ENCODE measurements at regions not wholly inside any gene's neighbourhood (a gene's known extent, or its start where the extent isn't known, plus 50 kb on each side); places are given as distances from the start of the nearest gene placed in this dataset.

DNA sequence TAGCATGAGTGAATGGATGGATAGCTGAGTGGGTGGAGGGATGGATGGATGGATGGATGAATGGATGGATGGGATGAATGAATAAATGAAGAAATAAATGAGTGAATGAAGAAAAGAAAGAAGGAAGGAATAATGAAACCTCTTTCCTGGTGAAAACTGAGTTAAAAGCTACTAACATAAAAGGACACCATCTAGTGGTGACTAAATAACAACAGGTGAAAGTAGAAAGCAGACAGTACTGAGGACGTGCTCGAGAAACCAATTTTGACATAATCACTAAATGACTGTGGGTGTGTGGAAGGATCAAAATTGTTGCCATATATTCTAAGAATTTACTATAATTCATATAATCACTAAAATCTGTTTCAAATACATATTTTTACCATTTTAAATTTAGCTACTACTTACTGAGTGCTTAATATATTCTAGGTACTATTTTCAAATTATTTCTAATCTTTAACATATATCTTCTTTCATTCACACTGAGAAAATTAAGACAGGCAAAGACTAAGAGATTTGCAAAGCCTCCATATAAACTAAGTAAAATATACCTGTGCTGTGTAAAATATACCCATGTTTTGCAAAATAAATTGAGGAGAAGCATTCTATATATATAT lies 522.9 kb downstream of the LRRIQ3 start:
- TF ChIP-seq, protein P1, sequence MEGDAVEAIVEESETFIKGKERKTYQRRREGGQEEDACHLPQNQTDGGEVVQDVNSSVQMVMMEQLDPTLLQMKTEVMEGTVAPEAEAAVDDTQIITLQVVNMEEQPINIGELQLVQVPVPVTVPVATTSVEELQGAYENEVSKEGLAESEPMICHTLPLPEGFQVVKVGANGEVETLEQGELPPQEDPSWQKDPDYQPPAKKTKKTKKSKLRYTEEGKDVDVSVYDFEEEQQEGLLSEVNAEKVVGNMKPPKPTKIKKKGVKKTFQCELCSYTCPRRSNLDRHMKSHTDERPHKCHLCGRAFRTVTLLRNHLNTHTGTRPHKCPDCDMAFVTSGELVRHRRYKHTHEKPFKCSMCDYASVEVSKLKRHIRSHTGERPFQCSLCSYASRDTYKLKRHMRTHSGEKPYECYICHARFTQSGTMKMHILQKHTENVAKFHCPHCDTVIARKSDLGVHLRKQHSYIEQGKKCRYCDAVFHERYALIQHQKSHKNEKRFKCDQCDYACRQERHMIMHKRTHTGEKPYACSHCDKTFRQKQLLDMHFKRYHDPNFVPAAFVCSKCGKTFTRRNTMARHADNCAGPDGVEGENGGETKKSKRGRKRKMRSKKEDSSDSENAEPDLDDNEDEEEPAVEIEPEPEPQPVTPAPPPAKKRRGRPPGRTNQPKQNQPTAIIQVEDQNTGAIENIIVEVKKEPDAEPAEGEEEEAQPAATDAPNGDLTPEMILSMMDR (IDR thresholded peaks at IDR 0.05), result peak in 5 of 7 experiments; percentile 14 to 46 (median 37)
- TF ChIP-seq POLR2A (IDR thresholded peaks at IDR 0.05), result no peak
